GM20000 (cell line): ENCODE measurements at regions not wholly inside any gene's neighbourhood (a gene's known extent, or its start where the extent isn't known, plus 50 kb on each side); places are given as distances from the start of the nearest gene placed in this dataset.

Experiments used
- DNase-seq: peaks from one replicate; pipeline ENCODE4 v3.0.0; 2012; ENCODE audit warnings: low spot score
- TF ChIP-seq, protein P1 (sequence below): IDR thresholded peaks from 2 replicates; pipeline ENCODE4 v1.5.1; 2012; ENCODE audit warnings: mild to moderate bottlenecking, control low read depth; ENCODE audit errors: extremely low read depth, missing control alignments

DNA sequence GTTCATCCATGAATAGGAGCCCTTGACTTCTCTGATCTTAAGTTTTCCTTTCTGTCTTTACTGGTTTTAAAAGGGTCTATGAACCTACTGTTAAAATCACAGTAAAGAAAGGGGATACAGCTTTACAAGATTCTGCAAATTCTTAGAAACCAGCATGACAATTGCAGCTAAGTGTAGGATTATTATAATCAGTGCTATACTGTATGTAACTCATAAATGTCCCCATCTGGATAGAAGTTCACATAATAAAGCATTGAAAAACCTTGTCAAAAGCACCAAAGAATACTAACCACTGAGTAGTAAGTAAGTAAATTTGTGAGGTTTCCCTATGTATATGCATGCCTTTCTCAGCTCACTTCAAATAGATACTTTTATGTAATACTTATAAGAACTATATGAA lies 724.6 kb downstream of the CENPC start:
- TF ChIP-seq, protein P1, sequence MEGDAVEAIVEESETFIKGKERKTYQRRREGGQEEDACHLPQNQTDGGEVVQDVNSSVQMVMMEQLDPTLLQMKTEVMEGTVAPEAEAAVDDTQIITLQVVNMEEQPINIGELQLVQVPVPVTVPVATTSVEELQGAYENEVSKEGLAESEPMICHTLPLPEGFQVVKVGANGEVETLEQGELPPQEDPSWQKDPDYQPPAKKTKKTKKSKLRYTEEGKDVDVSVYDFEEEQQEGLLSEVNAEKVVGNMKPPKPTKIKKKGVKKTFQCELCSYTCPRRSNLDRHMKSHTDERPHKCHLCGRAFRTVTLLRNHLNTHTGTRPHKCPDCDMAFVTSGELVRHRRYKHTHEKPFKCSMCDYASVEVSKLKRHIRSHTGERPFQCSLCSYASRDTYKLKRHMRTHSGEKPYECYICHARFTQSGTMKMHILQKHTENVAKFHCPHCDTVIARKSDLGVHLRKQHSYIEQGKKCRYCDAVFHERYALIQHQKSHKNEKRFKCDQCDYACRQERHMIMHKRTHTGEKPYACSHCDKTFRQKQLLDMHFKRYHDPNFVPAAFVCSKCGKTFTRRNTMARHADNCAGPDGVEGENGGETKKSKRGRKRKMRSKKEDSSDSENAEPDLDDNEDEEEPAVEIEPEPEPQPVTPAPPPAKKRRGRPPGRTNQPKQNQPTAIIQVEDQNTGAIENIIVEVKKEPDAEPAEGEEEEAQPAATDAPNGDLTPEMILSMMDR, result no peak
- DNase-seq, result no peak

DNA sequence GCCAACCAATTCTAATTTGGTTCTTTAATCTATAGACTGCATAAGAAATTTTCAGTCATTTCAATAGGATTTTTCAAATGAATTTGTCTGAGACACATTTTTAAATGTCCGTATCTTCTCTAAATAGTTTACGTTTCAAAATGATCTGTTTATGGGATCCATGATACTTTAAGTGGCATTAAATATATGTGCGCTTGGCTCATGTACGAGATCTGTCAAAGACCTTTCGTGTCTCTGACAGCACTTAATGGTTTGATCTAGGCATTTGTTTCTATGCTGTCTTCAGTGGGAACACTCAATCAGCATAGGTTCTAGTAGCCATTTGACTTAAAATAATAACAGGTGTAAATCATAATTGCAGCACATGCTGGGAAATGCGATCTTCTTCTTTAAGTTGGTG lies 731.0 kb downstream of the CENPC start:
- DNase-seq, result no peak
- TF ChIP-seq, protein P1, result no peak

DNA sequence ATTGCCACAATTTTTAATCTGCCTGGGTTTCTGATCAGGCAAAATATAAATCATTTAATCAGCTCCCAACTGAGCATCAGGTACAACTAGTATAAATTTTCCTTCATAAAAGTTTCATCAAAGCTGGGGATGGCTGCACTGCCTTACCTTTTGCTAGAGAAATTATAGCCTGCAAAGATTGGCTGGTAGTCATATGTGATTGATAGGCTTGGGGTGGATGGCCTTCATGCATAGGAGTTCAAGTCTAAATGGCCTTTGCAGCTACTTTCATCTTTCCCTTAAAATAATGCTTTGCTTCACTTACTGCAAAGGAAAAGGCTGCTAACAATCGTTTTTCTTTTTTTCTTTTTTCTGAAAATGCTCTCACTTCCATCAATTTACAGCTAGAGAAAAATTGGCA lies 739.7 kb downstream of the CENPC start:
- no peak for DNase-seq
- TF ChIP-seq, protein P1, result no peak

DNA sequence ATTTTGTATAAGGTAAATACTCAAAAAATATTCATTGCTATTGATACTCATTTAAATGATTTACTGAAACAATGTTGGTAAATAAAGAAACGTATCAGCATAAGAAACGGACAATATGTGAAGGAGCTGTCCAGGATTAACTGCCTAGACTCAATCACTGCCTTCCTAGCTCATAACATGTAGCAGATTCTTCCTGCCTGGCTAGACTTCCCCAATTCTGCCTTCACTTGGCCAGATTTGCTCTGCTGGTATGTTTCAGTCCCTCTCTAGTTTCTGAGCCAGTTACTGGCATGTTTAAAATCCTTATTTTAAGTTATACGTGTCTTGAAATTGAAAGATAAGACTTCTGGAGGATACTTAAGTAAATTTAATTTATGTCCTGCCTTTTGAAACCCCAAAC lies 740.3 kb downstream of the CENPC start:
- DNase-seq, result no peak
- TF ChIP-seq, protein P1, result no peak

- TF ChIP-seq, protein P1, result no peak
- DNase-seq, result no peak
Measured at GRCh38 chr4:66797608-66798007, 747.7 kb downstream of the CENPC start.

DNA sequence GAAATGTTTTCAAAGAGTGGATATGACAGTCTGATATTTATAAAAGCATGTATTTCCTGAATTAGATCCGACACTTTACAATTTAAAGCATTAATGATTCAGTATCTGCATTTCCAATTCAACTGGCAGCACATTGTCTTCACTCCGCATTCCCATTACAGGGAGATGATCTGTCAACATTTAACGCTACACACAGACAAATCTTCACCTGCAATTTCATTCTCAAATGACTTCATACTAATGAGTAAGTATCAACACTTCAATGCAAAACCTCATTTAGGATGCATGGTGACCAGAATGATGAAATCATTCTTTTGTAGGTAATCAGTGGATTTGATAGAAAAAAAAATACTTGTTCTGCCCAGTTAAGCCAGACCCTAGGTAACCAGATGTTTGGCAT lies 749.6 kb downstream of the CENPC start:
- TF ChIP-seq, protein P1, result no peak
- no peak for DNase-seq

DNA sequence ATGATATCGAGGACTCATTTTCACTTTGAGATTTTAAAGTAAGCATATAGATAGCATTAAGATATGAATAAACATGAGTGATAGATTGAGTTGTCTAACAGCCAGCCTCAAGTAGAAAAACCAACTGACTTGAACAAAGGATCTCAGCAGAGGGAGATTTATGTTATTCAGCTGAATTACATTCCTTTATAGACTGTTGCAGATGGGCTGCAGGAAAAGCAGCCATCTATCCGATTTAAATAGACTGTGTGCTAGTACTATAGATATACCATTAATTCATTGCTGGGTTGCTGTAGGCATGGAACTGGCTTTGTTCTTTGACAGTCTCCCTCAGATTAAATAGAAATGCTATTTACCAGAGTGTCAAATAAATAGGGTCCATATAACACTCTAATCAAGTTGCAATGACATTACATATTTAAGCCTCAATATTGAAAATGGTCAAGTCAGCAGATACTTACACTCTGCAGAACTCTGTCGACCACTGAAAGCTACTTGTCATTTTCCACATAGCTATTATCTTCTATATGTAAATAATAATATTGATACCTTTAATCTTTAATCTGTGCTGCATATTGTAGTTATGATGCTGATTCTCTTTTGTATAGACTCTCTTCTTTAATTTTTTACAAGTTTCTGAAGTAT lies 750.8 kb downstream of the CENPC start:
- no peak for DNase-seq
- TF ChIP-seq, protein P1, result no peak
